ENCODE measurements at regions not wholly inside any gene's neighbourhood (a gene's known extent, or its start where the extent isn't known, plus 50 kb on each side); places are given as distances from the start of the nearest gene placed in this dataset.

DNA sequence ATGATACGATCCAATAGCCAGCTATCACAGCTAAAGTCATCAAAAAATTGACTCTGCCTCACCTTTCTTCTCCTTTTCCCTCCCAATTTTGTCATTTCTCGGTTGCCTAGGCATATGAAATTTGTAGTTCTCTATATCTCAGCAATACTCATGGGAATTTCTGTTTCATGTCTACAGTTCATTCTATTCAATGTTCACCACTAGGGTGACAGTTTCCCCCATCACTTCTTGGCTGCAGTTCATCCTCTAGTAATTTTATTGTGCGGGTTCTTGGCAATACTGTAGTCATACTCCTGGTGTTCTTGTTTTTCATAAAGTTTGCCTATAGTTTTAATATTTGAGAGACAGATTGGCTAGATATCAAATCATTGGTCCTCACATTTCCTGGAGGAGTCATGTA is 872.2 kb upstream of the ID2 start:
- DNase-seq (ENCODE audit: low read depth, low spot score): no peak

GRCh38 chr2:7811073-7811472 is 870.8 kb upstream of the ID2 start:
- DNase-seq (ENCODE audit: low read depth, low spot score): no peak

- no peak for DNase-seq (ENCODE audit: low read depth, low spot score)
Observed at GRCh38 chr2:7812231-7812995, 869.4 kb upstream of the ID2 start.

- DNase-seq (ENCODE audit: low read depth, low spot score): no peak
Observed at GRCh38 chr2:7813541-7814292, 868.1 kb upstream of the ID2 start.

- no peak for DNase-seq (ENCODE audit: low read depth, low spot score)
Observed at GRCh38 chr2:7815726-7816125, 866.1 kb upstream of the ID2 start.

GRCh38 chr2:7816233-7816632 is 865.6 kb upstream of the ID2 start:
- no peak for DNase-seq (ENCODE audit: low read depth, low spot score)

DNA sequence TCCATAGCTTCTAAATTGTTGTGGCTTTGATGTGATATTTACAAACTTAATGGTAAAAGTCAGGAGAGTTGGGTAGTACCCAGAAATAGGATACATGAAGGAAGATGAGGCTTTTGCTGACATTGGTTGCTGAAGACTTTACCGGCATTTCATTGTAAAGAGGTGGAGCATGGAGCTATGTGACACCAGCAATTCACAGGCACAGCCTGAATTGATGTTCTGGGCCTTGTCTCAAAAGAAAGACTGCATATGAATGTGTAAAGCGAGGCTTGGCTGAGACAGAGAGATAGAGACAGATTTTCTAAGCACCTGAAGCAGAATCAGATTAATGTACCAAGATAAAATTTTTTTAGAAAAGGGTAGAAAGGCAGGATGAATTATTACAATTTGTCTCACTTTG is 864.9 kb upstream of the ID2 start:
- DNase-seq (ENCODE audit: low read depth, low spot score): no peak

- no peak for DNase-seq (ENCODE audit: low read depth, low spot score)
Observed at GRCh38 chr2:7819316-7819715, 862.5 kb upstream of the ID2 start.

DNA sequence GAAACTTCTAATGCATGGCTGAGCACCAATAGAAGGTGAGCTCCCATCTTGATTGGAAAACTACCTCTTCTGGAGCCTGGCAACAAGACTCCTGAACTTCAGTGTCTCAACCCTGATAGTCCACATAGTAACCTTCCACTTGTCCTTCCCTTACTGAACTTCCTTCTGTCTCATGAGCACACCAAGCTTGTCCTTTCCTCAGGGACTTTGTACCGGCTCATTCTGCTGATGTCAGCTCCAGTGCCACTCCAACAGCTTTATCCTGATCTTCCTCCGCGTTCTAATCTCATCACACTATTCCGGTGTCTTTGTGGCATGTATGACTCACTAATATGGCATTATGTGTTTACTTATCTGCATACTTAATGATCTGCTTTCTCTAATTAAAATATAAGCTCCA is 862.0 kb upstream of the ID2 start:
- DNase-seq (ENCODE audit: low read depth, low spot score): no peak

- DNase-seq (ENCODE audit: low read depth, low spot score): no peak
Observed at GRCh38 chr2:7824211-7824610, 857.6 kb upstream of the ID2 start.

DNA sequence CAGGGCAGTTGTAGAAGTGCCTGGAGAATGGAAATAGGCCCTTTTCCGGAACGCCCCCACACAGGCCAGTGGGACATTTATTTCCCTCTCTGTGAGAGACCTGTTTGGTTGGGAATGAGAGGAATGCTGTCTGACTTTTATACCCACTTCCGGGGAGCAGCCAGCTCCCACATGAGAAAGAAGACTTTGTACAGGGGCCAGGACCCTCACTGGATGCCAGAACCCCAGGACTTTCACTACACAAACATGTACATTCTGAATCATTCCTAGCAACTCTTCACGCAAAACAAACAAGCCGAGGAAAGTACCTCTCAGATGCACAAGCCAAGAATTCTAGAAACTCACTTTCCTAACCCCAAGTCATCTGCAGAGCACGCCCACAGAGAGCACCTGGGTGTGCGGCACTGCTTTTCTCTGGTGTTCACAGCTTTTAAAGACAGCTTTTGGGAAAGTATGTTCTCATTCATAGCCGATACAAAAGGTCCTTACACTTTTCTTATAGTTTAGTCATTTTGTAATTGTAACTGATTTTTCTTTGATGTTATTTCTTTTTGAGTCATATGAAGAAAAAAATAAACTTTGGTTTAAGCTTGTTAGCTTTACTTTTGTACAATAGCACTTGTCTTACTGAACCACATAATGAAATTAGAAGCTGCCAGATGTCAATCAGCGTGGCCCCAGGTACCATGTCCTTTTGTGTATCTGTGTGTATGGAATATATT is 856.1 kb upstream of the ID2 start:
- no peak for DNase-seq (ENCODE audit: low read depth, low spot score)

GRCh38 chr2:7826656-7827055 is 855.2 kb upstream of the ID2 start:
- no peak for DNase-seq (ENCODE audit: low read depth, low spot score)

DNA sequence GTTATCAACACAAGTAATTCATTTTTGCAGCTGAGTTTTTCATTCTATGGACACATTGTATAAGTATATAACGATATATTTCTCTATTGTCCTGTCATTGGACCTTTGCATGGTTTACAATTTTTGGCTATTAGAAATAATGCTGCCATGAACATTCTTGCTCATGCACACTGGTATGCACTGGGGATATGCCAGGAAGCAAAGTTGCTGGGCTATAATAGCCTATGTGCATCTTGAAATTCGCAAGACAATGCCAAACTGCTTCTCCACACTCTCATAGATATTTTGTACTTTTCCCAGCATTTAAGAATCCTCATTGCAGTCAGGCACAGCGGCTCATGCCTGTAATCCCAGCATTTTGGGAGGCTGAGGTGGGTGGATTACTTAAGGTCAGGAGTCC is 852.6 kb upstream of the ID2 start:
- DNase-seq (ENCODE audit: low read depth, low spot score): no peak

- DNase-seq (ENCODE audit: low read depth, low spot score): no peak
Observed at GRCh38 chr2:7830616-7831015, 851.2 kb upstream of the ID2 start.

- DNase-seq (ENCODE audit: low read depth, low spot score): no peak
Observed at GRCh38 chr2:7835151-7835550, 846.7 kb upstream of the ID2 start.

- DNase-seq (ENCODE audit: low read depth, low spot score): no peak
Observed at GRCh38 chr2:7835693-7836680, 845.9 kb upstream of the ID2 start.

DNA sequence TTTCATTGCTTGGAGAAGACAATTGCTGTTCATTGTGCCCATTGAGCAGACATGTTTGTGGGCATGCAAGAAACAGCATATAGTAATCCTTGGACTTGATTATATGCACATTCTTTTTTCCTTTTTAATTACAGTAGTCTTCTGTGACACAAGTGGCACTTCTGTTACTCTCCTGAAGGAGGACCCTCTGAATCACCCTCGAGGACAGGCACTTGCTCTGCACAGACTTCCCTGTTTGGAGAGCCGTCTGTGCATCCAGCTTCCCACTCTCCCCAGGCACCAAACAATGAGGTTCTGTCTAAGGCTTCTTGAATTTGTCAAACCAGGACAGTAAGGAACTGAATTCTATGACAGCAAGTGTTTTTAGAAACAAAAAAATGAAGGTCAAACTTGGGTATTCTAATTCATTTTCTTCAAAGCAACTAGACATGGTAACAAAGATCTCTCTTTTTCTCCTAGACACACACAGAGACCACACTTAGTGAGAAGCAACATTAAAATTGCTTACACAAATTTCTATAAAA is 844.6 kb upstream of the ID2 start:
- DNase-seq (ENCODE audit: low read depth, low spot score): no peak

- DNase-seq (ENCODE audit: low read depth, low spot score): no peak
Observed at GRCh38 chr2:7838669-7839068, 843.2 kb upstream of the ID2 start.

GRCh38 chr2:7840651-7841380 is 841.0 kb upstream of the ID2 start:
- no peak for DNase-seq (ENCODE audit: low read depth, low spot score)

DNA sequence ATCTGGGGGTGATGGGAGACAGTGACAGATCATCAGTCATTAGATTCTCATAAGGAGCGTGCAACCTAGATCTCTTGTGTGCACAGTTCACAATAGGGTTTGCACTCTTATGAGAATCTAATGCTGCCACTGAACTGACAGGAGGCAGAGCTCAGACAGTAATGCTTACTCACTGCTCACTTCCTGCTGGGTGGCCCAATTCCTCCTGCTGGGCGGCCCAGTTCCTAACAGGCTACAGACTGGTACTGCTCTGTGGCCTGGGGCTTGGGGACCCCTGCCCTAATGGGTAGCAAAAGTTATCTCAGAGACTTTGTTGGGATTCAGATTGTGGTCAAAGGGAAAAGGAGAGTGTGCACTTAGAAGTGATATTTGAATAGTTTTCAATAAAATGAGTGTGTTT is 840.1 kb upstream of the ID2 start:
- DNase-seq (ENCODE audit: low read depth, low spot score): no peak

Measured in ELF-1 (cell line).